RWPE2 (cell line): ENCODE measurements at regions not wholly inside any gene's neighbourhood (a gene's known extent, or its start where the extent isn't known, plus 50 kb on each side); places are given as distances from the start of the nearest gene placed in this dataset.

Experiments used
- ATAC-seq: fragments of 200-7000 bp; cut with Tn5 transposase; 3 replicates; pipeline ENCODE4 v1.9.1; 2021; ENCODE audit warnings: low read depth
- DNase-seq: peaks from one replicate; pipeline ENCODE4 v3.0.0-alpha.2; 2020; ENCODE audit warnings: low spot score
- H3K27ac ChIP-seq: fragments of 450-650 bp; 2 replicates; pipeline ENCODE4 v1.5.1; 2017; ENCODE audit warnings: mild to moderate bottlenecking; ENCODE audit not compliant: poor library complexity, severe bottlenecking
- H3K27me3 ChIP-seq: fragments of 250-450 bp; sonication (Bioruptor Pico); 2 replicates; pipeline ENCODE4 v1.5.1; 2021; ENCODE audit warnings: mild to moderate bottlenecking, moderate library complexity; ENCODE audit not compliant: insufficient read depth, poor library complexity, severe bottlenecking
- H3K36me3 ChIP-seq: fragments of 250-450 bp; sonication (Bioruptor Pico); 2 replicates; pipeline ENCODE4 v1.5.1; 2020; ENCODE audit warnings: low read depth, mild to moderate bottlenecking, moderate library complexity
- H3K4me1 ChIP-seq: fragments of 250-450 bp; sonication (Bioruptor Pico); 2 replicates; pipeline ENCODE4 v1.5.1; 2021; ENCODE audit warnings: mild to moderate bottlenecking, moderate library complexity; ENCODE audit not compliant: insufficient read depth, poor library complexity, severe bottlenecking
- H3K4me3 ChIP-seq: fragments of 250-450 bp; sonication (Bioruptor Pico); 2 replicates; pipeline ENCODE4 v1.5.1; 2021; ENCODE audit warnings: mild to moderate bottlenecking, moderate library complexity; ENCODE audit not compliant: severe bottlenecking
- H3K9me3 ChIP-seq: fragments of 250-450 bp; sonication (Bioruptor Pico); 2 replicates; pipeline ENCODE4 v1.5.1; 2021; ENCODE audit warnings: mild to moderate bottlenecking, moderate library complexity; ENCODE audit not compliant: severe bottlenecking
- CTCF ChIP-seq: fragments of 450-650 bp; IDR thresholded peaks from one replicate; pipeline ENCODE4 v1.5.1; 2017; ENCODE audit warnings: mild to moderate bottlenecking, moderate library complexity; ENCODE audit not compliant: poor library complexity, severe bottlenecking

DNA sequence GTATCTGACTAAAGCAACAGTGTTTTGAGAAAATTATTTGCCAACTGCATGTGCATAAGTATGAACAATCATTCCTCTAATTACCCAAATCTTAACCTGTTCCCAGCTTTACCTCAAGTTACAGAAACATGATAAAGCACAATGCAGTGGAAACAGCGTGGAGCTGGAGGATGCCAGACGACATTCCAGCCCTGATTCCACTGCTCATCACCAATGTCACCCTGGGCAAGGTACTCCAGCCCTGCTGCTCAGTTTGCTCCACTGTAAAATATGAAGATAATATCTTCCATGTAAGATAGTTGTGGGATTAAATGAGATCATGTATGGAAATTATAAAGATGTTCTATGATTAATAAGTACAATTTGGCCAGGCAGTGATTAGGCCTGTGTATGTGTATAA is 50.4 kb upstream of the ODAD2 start:
- TF ChIP-seq CTCF: no peak
- no peak overlapping the region for H3K27ac ChIP-seq
- no peaks in the 10 kb centered on the region for H3K36me3 ChIP-seq
- H3K27me3 ChIP-seq: no peaks in the 10 kb centered on the region
- peaks cover 11% of the 10 kb centered on the region for H3K4me1 ChIP-seq
- no peak for DNase-seq
- H3K4me3 ChIP-seq: no peak overlapping the region
- no peak for ATAC-seq
- no peaks in the 10 kb centered on the region for H3K9me3 ChIP-seq
